IMR-90 (cell line): ENCODE measurements at regions not wholly inside any gene's neighbourhood (a gene's known extent, or its start where the extent isn't known, plus 50 kb on each side); places are given as distances from the start of the nearest gene placed in this dataset.

Source experiments
- ATAC-seq: fragments of 200-7000 bp; cut with Tn5 transposase; 2 replicates; pipeline ENCODE4 v1.9.1; 2020; ENCODE audit warnings: low read depth, mild to moderate bottlenecking, moderate library complexity
- BruUV-seq: library from RNA; stranded (reverse); fragments of 400-500 nt; replicated peaks from 2 replicates; lab custom pipeline; 2021; lab: Mats Ljungman, UMichigan
- CTCF ChIA-PET: fragments of 300-600 bp; formaldehyde crosslinking; extraction: SDS; loops from one replicate; lab custom pipeline; 2021; ENCODE audit warnings: antibody characterized with exemption; lab: Yijun Ruan, JAX
- POLR2A ChIA-PET: fragments of 300-600 bp; sonication (Branson Sonifier 250); formaldehyde crosslinking; loops from one replicate; lab custom pipeline; 2022; ENCODE audit warnings: antibody characterized with exemption; ENCODE audit not compliant: unreplicated experiment; lab: Charles Lee
- DNase-seq: peaks from one replicate; pipeline ENCODE4 v3.0.0; 2013
- H2AFZ ChIP-seq: replicated peaks from 2 replicates; pipeline ENCODE3; 2013; ENCODE audit warnings: low read length, mild to moderate bottlenecking; ENCODE audit not compliant: poor library complexity
- H2AK5ac ChIP-seq: 2 replicates; pipeline ENCODE4 v1.6.1; 2013; ENCODE audit warnings: low read depth, low read length, inconsistent platforms
- H2AK9ac ChIP-seq: replicated peaks from 2 replicates; pipeline ENCODE3; 2013; ENCODE audit warnings: mild to moderate bottlenecking, low read depth, low read length, moderate library complexity; ENCODE audit not compliant: poor library complexity
- H2BK120ac ChIP-seq: 2 replicates; pipeline ENCODE4 v1.6.1; 2013; ENCODE audit warnings: low read depth, low read length, inconsistent platforms
- H2BK15ac ChIP-seq: 3 replicates; pipeline ENCODE4 v1.6.1; 2013; ENCODE audit warnings: low read depth, low read length, inconsistent platforms
- H2BK20ac ChIP-seq: 2 replicates; pipeline ENCODE4 v1.6.1; 2013; ENCODE audit warnings: low read depth, mild to moderate bottlenecking, inconsistent platforms, low read length, moderate library complexity
- H2BK5ac ChIP-seq: 2 replicates; pipeline ENCODE4 v1.6.1; 2013; ENCODE audit warnings: mild to moderate bottlenecking, low read depth, low read length, inconsistent platforms; ENCODE audit not compliant: poor library complexity, severe bottlenecking
- H3K14ac ChIP-seq: replicated peaks from 2 replicates; pipeline ENCODE4 v1.6.1; 2013; ENCODE audit warnings: low read depth, low read length, inconsistent platforms
- H3K18ac ChIP-seq: 2 replicates; pipeline ENCODE4 v1.6.1; 2013; ENCODE audit warnings: low read depth, low read length, control low read depth
- H3K23ac ChIP-seq: 2 replicates; pipeline ENCODE4 v1.6.1; 2013; ENCODE audit warnings: low read depth, low read length, inconsistent platforms
- H3K27ac ChIP-seq: 2 replicates; pipeline ENCODE4 v1.5.1; 2013; ENCODE audit warnings: mild to moderate bottlenecking, control low read depth, low read length; ENCODE audit not compliant: insufficient read depth
- H3K27me3 ChIP-seq: 2 replicates; pipeline ENCODE4 v1.6.1; 2013; ENCODE audit warnings: low read length; ENCODE audit not compliant: control insufficient read depth, insufficient read depth
- H3K36me3 ChIP-seq: 2 replicates; pipeline ENCODE4 v1.6.1; 2013; ENCODE audit warnings: low read length, mixed read lengths; ENCODE audit not compliant: control insufficient read depth, insufficient read depth
- H3K4ac ChIP-seq: 2 replicates; pipeline ENCODE4 v1.6.1; 2013; ENCODE audit warnings: low read depth, low read length, inconsistent platforms
- H3K4me1 ChIP-seq: 2 replicates; pipeline ENCODE4 v1.6.1; 2013; ENCODE audit warnings: low read length, mixed read lengths; ENCODE audit not compliant: control insufficient read depth, insufficient read depth
- H3K4me2 ChIP-seq: 2 replicates; pipeline ENCODE4 v1.6.1; 2013; ENCODE audit warnings: low read depth, mild to moderate bottlenecking, control low read depth, low read length, moderate library complexity
- H3K4me3 ChIP-seq: 2 replicates; pipeline ENCODE4 v1.5.1; 2013; ENCODE audit warnings: low read depth, mild to moderate bottlenecking, control low read depth, low read length, moderate library complexity; ENCODE audit not compliant: insufficient read depth
- H3K56ac ChIP-seq: 2 replicates; pipeline ENCODE4 v1.6.1; 2013; ENCODE audit warnings: low read length, inconsistent platforms; ENCODE audit not compliant: insufficient read depth; ENCODE audit errors: extremely low read depth
- H3K79me1 ChIP-seq, 2 experiments: 2 replicates each; pipeline ENCODE4 v1.6.1; 2013; ENCODE audit warnings: low read length in 2 of 2, inconsistent platforms in 1 of 2, low read depth in 1 of 2
- H3K9ac ChIP-seq: 2 replicates; pipeline ENCODE4 v1.6.1; 2013; ENCODE audit warnings: low read depth, low read length, control low read depth
- H3K9me1 ChIP-seq: 2 replicates; pipeline ENCODE4 v1.6.1; 2013; ENCODE audit warnings: low read length, inconsistent platforms; ENCODE audit not compliant: insufficient read depth
- H3K9me3 ChIP-seq: 2 replicates; pipeline ENCODE4 v1.6.1; 2013; ENCODE audit warnings: low read length; ENCODE audit not compliant: control insufficient read depth, insufficient read depth
- H4K20me1 ChIP-seq: 2 replicates; pipeline ENCODE4 v1.6.1; 2013; ENCODE audit warnings: low read length, inconsistent platforms; ENCODE audit not compliant: insufficient read depth
- H4K5ac ChIP-seq: 2 replicates; pipeline ENCODE4 v1.6.1; 2013; ENCODE audit warnings: mild to moderate bottlenecking, low read depth, low read length, control low read depth
- H4K8ac ChIP-seq, 2 experiments: 2 replicates each; pipeline ENCODE4 v1.6.1; 2013; ENCODE audit warnings: low read depth in 2 of 2, low read length in 2 of 2, control low read depth in 1 of 2, inconsistent platforms in 1 of 2
- H4K91ac ChIP-seq: 2 replicates; pipeline ENCODE4 v1.6.1; 2013; ENCODE audit warnings: low read depth, low read length, inconsistent platforms; ENCODE audit not compliant: insufficient read depth
- CEBPB ChIP-seq: IDR thresholded peaks from 2 replicates; pipeline ENCODE4 v1.6.1; 2012; ENCODE audit warnings: low read depth, low read length, improper control_type of control experiment
- MAFK ChIP-seq: IDR thresholded peaks from 2 replicates; pipeline ENCODE4 v1.6.1; 2012; ENCODE audit warnings: low read depth, low read length, improper control_type of control experiment
- RAD21 ChIP-seq: IDR thresholded peaks from 2 replicates; pipeline ENCODE4 v1.6.1; 2012; ENCODE audit warnings: low read length, improper control_type of control experiment
- SMC3 ChIP-seq: fragments of 150-350 bp; IDR thresholded peaks from 2 replicates; pipeline ENCODE4 v1.6.1; 2016; ENCODE audit warnings: low read depth, mild to moderate bottlenecking, antibody characterized with exemption, low read length, moderate library complexity
- WGBS, 2 experiments: methylation state at CpG; one replicate each; pipeline versions ENCODE4 v1.1.5 to v1.1.7; 2013; ENCODE audit warnings: missing lambda C conversion rate in 2 of 2; ENCODE audit not compliant: insufficient read length in 1 of 2; ENCODE audit errors: extremely low coverage in 2 of 2; 5-methylcytosine and 5-hydroxymethylcytosine counted together
- dilution Hi-C: fragments of 300-500 bp; cut with HindIII; formaldehyde crosslinking; loops from one replicate; pipeline ENCODE4 v1.14.3; 2018; ENCODE audit warnings: low sequenced_read_pairs; ENCODE audit not compliant: unreplicated experiment
- in situ Hi-C: fragments of 300-500 bp; cut with MboI; formaldehyde crosslinking; loops from 3 replicates; pipeline ENCODE4 v1.14.3; 2019; ENCODE audit warnings: low sequenced_read_pairs, inconsistent platforms, mixed read lengths
- intact Hi-C: fragments of 100-400 bp; cut with micrococcal nuclease; formaldehyde crosslinking; loops from 2 replicates; pipeline ENCODE4 v1.10.0; 2022

DNA sequence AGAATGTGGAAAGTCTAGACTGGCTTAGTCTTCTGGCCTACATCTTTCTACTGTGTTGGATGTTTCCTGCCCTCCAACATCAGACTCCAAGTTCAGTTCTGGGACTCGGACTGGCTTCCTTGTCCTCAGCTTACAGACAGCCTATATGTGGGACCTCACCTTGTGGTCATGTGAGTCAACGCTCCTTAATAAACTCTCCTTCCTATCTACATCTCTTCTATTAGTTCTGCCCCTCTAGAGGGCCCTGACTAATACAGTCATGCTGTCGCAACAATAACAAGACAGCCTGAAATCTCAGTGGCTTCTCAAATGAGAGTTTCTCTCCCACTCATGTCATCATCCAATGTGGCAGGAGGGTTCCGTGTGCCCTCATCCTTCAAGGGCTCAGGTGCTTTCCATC is 347.8 kb downstream of the MZT1 start:
- intact Hi-C loops, result no loop called here
- Histone ChIP-seq H3K9ac (no peak overlapping the region), H3K4me1 (no peaks in the 10 kb centered on the region), H2AK9ac (no peak overlapping the region), H2AK5ac (no peak overlapping the region), H3K27me3 (no peaks in the 10 kb centered on the region), H4K5ac (no peak overlapping the region), H3K27ac (no peak overlapping the region), H2BK5ac (no peak overlapping the region), H3K14ac (no peak overlapping the region), H4K91ac (no peak overlapping the region), H4K8ac (no peak overlapping the region), H3K9me3 (peaks cover 2% of the 10 kb centered on the region; the same call in 1 of the 2 replicates), H4K20me1 (no peaks in the 10 kb centered on the region), H2BK120ac (no peak overlapping the region), H3K23ac (no peak overlapping the region), H2AFZ (no peak overlapping the region), H3K9me1 (no peaks in the 10 kb centered on the region), H2BK15ac (no peak overlapping the region), H3K4me2 (no peak overlapping the region), H3K79me1 (no peaks in the 10 kb centered on the region), H3K4ac (no peak overlapping the region), H3K18ac (no peak overlapping the region), H2BK20ac (no peak overlapping the region), H3K36me3 (no peaks in the 10 kb centered on the region), H3K56ac (no peak overlapping the region), H3K4me3 (no peak overlapping the region)
- ATAC-seq, result no peak
- in situ Hi-C loops, result no loop called here
- ChIA-PET POLR2A (no interaction called here), CTCF (no interaction called here)
- BruUV-seq, result no TSS peak
- TF ChIP-seq MAFK, result no peak
- TF ChIP-seq SMC3, result no peak
- no peak for TF ChIP-seq RAD21
- TF ChIP-seq CEBPB, result no peak
- WGBS, 2 experiments, result 60% methylated on average over 2 of the region's 4 CpGs; no CpG with 5 or more reads in 1 of the 2 experiments
- no peak for DNase-seq
- dilution Hi-C loops, result no loop called here
